Ureter (tissue), 1 donor: ENCODE measurements at regions not wholly inside any gene's neighbourhood (a gene's known extent, or its start where the extent isn't known, plus 50 kb on each side); places are given as distances from the start of the nearest gene placed in this dataset.

Experiments used
- DNase-seq: peaks from one replicate; pipeline ENCODE4 v3.0.0-alpha.2; 2020; ENCODE audit warnings: low spot score
- donor health status: DM: yes; HTN: yes; CAD: no.

DNA sequence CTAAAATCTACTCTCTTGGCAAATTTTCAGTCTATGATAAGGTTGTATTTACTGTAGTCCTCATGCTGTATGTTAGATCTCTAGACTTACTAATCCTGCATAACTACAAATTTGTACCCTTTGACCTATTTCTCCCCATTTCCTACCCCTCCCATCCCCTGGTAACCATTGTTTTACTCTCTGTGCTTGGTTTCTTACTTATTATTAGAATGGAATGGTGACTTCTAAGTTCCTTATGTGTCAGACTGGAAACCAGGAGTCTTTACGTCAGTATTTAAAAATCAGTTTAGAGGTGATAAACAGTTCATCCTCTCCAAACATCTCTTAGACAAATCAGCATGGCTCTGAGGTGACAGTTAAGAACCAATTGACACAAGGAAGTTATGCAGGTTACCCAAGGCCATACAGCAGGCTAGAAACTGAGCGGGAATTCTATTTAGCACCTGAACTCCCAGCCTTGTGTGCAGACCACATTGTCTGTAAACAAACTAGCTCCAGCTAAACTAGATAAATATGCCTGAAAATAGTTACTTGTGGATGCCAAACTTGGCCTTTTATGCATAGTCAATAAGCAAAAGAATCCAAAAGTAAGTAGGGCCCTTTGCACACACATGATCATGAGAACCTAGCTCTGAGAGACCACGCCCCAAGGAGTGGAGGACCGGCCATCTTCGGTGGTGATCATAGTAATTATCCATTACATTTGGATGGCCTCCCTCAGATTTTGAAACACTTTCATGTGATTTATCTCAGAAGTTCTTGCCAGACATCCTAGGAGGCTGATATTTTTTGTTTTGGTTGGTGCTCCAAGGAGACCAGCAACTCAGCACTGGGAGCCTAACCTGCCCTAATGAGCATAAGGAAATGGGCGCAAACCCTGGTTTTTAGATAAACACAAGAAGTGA is 72.3 kb upstream of the BOC start:
- DNase-seq = no peak

DNA sequence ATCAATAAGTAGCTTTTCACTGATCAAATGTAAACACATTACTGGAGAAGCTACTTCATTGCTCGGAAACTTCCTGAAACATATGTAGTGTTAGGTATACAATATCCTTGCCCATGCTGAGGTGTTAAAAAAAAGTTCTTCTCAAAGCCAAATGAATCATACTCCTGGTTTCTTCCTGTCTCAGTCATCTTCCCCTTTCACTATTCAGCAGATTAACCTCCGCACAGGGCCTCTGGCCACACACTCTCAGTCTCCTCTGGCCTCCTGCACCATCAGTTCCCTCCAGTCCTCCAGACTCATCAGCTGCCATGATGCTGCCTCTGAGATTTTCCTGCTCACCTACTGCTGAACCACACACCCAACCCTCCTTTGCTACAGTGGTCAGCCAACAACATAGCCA is 70.5 kb upstream of the BOC start:
- DNase-seq = no peak

DNA sequence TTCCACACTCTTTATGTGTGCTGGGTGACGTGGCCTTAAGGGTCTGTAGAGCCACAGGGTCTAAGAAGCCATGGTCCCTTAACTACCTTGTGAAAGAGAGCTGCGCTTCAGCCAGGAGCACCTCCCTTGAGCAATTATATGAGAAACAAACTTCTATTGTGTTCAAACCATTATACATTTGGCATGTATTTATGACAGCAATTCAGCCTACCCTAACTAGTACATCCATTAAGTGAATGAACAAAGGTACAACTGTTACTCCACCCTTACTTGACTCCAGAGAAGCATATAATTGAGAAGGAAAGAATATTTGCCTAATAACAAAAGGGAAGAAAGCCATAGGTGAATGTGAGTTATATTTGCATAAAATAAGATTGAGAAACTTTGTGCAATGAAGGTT is 69.8 kb upstream of the BOC start:
- DNase-seq = no peak

DNA sequence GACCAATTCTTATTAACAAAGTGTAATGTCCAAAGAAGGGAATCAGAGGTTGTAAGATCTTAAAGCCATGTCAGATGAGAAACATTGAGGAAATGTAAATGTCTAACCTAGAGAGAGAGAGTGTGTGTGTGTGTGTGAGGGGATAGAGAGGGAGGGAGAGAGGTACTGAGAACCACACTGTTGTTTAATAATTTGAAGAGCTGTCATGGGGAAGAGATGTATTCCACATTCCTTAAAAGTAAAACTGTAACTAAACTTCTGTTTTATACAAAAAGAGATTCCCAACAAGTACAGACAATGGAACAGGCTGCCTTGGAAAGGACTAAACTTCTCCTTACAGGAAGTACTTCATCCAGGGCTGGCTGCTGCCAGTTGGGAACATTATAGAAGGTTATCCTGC is 68.9 kb upstream of the BOC start:
- no peak for DNase-seq

DNA sequence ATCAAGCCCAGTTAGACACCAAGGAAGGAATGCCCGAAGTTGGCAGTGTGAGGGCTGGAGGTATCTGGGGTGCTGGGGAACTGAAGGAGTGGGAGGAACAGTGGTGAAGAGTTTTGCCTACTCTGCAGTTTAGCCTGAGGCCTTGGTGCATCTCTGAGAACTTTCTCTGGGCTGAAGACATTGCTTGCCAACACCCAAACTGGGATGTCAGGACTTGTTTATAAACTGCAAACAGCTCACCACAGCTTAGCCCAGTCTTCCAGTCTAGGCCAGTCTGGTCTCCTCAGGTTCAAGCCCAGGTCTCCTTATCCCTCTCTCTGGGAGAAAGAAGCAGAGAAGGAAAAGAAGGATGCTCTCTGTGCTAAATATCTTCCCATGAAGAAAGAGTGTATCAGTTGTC is 68.0 kb upstream of the BOC start:
- DNase-seq = no peak

DNA sequence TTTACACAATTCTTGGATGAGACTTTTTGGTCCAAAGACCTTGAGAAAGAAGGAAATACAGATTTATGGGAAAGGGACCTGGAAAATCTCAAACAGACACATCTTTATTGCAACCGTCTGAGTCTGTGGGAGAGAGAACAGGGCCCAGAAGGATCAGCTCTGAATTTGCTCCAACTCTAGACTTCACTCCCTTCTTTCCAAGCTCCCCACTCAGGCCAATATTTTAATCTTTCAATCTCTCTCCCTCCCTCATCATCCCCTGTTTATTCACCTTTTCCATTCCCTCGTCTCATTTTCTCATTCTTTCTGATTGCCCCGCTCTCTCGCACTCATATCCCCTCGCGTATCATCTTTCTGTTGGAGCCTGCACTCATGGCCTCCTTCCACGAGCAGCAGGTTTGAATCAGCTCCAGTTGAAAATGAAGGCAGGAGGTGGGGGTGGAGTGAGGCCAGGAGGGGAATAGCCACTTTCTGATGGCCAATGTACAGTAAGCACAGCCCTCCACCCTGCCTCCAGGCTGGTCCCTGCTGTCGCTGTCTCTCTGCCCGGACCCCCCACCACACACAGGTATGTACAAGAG is 63.6 kb upstream of the BOC start:
- no peak for DNase-seq

DNA sequence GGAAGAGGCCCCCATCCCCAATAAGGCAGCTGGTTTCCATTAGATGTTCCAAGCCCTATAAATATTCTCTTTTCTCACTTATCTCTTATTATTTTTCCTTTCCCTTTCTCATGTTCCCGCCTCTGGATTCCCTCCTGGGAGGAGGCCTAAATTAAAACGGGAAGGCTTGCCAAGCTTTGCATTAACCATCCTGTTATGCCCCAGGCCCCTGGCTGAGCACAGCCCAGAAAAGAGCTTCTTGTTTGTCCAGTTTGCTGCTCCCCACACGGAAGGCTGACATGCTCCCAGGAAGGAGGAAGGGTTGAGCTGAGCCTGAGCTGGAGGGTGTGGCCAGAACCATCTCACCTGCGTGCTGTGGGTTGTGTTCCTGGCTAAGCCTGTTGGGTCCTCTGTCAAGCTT is 63.1 kb upstream of the BOC start:
- peak; percentile 67 for DNase-seq

DNA sequence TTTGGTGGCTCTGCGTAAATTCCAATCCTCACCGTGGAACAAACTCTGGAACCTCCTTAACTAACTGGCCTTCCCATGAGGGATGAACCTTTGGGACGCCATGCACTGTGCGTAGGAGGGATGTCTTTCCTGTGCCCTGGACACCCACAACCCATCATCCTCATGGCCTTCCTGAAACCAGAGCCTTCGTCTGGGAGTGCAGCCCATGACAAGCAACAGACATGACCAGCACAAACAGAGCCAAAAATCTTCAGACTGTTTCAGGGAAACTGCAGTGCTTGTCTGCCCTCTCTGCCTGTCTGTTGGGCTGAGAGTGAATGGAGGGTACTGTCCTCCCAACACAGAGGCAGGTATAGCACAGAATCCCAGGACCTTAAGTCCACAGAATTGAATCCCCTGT is 61.1 kb upstream of the BOC start:
- DNase-seq = no peak

DNA sequence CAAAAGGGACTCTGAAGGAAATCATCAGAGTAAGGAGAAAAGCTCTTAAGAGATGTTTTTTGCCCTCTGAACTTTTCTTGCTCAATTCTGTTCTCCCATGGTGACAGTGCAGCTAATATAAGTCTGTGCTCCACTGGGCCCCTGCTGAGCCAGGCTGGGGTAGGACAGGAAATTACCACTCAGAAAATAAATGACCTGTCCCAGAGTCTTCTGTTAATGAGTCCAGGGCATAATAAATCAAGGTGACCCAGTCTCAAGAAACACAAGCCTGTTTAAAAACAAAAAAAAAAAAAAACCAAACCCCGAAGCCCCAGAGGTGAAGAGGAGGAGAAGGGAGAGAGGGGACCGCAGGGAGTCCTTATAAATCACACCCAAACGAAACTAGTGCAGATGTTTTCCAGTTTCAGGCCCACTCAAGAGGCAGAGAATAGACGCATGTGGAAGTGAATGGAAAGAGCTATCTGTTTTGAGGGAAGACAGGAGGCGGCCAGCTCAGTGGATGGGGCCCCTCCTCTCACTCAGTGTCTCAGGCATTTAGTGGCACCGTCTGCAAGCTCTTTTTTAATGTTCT is 59.8 kb upstream of the BOC start:
- DNase-seq = no peak

DNA sequence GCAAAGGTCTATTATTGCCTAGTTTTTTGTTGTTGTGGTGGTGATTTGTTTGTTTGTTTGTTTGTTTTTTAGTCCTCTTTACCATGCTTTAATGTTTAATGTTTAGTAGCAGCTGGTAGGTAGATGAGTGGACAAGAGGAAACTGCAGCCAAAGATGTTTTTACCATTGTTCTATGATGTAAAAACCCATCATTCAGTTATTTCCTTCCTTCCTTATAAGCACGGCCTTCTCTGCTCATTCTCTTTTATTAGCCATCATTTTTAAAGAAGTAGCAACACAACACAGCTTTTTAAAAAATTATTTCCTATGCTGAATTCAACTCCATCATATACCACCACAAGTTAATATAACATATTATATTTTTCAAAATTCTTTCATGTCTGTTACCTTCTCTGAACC is 58.5 kb upstream of the BOC start:
- no peak for DNase-seq

DNA sequence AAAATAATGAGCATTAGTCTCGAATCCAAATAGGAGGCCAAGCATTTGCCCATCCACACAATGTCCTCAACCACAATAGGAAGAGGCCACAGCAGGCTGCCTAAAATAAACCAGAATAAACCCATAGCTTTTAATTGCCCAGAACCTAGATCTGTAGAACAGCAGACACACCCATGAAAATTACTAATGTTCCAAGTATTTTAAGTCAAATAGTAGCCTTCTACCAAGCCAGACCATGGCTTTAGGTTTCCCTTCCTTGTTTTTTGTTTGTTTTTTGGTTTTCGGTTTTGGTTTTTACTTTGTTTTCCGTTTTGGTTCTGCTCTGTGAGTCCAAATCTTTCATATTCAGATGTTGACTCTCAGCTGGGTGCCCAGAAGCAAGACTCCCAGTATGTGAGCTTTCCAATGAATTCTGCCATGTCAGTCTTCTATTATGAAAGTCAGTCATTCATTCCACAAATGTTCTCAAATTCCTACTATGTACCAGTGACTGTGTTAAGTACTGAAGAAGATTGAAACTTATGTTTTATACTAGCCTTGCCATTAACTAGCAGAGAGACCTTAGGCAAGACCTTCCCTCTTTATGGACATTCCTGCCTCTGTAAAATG is 57.8 kb upstream of the BOC start:
- DNase-seq = no peak

DNA sequence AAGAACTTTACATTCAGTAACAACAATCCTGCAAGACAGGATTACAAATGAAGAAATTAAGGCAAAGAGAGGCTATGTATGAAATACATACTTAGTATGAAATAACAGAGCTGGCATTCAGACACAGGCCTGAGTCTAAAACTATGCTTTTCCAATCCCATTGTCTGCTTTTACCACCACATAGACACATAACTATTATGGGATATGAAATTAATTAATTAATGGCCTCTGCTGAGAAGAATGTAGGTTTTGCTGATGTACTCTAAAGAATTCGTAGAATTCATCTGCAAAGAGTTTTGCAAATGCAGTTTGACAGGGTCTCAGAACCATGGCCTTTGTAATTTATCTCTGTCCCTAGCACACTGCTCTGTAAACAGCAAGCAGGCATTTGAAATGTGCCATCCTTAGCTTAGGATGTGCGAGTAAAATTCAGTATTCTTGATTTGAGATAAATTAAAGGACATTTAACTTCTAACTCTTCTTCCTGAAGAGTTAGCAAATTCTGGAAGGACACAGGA is 54.5 kb upstream of the BOC start:
- no peak for DNase-seq

DNA sequence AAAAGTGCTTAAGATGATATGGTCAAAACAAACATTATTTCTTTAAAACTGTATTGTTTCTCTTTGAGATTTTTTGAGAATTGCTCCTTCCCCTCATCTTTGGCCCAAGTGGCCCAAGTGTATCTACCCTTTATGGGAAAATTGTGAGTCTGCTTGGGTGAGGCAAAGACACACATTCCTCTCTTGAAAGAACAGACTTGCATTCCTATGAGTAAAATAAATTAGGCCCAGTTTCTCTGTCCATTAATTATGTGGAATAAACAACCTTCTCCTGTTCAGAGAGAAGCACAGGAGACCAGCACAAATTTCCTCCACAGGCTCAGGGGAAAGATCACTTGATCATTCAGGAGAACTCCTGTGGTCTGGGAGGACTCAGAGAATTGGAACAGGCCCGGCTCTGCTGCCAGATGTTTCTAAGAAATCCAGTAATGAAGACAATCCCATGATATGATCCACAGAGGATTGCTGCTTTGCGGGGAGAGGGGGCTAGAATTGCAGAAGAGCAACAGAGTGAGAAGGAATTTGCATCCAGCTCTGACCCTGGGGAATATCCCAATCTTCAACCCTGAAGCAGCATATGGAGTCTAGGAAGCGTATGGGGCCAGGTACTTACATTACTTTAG is 53.8 kb upstream of the BOC start:
- DNase-seq = no peak

DNA sequence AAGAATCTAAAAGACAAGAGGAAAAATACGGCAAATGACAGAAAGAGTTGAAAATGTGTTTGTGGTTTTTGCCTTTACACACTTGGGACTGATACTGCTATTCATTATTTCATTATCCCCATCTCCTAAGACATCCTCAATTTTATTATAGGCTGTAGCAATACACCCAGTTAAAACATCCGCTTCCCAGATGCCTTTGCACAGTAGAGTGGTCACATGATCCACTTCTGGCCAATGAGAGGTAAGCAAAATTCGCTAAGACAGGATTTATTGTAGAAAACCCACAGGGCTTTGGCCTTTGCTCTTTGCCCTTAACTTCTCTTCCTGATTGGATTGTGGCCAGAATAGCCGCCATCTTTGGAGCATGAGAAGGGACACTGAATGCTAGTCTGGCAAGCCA is 53.2 kb upstream of the BOC start:
- no peak for DNase-seq
